A673 (cell line): ENCODE measurements at regions not wholly inside any gene's neighbourhood (a gene's known extent, or its start where the extent isn't known, plus 50 kb on each side); places are given as distances from the start of the nearest gene placed in this dataset.

Experiments
- BruUV-seq: library from RNA; stranded (reverse); fragments of 400-500 nt; replicated peaks from 2 replicates; lab custom pipeline; 2021; lab: Mats Ljungman, UMichigan
- CTCF ChIA-PET: fragments of 300-600 bp; sonication (Branson Sonifier 250); formaldehyde crosslinking; loops from one replicate; lab custom pipeline; 2022; ENCODE audit warnings: antibody characterized with exemption; lab: Charles Lee
- POLR2A ChIA-PET: fragments of 300-600 bp; sonication (Branson Sonifier 250); formaldehyde crosslinking; loops from one replicate; lab custom pipeline; 2022; ENCODE audit warnings: antibody characterized with exemption; ENCODE audit not compliant: low non-redundant PET; lab: Charles Lee
- DNase-seq: peaks from one replicate; pipeline ENCODE4 v3.0.0-alpha.2; 2015; ENCODE audit warnings: low spot score
- H3K27ac ChIP-seq: fragments of 200-600 bp; sonication (generic); 2 replicates; pipeline ENCODE4 v1.5.1; 2016; ENCODE audit warnings: mixed run types, low read depth, mild to moderate bottlenecking, mixed read lengths, antibody characterized with exemption, low read length; ENCODE audit not compliant: poor library complexity, severe bottlenecking
- H3K27me3 ChIP-seq: fragments of 200-600 bp; sonication (generic); replicated peaks from 2 replicates; pipeline ENCODE4 v1.6.1; 2017; ENCODE audit warnings: mixed run types, low read depth, mild to moderate bottlenecking, mixed read lengths, antibody characterized with exemption, low read length; ENCODE audit not compliant: insufficient read depth, poor library complexity
- H3K36me3 ChIP-seq: fragments of 200-600 bp; sonication (generic); 2 replicates; pipeline ENCODE4 v1.6.1; 2016; ENCODE audit warnings: mixed run types, mild to moderate bottlenecking, mixed read lengths, antibody characterized with exemption, low read length; ENCODE audit not compliant: insufficient read depth, poor library complexity, severe bottlenecking
- H3K4me1 ChIP-seq: fragments of 200-600 bp; sonication (generic); 2 replicates; pipeline ENCODE4 v1.6.1; 2017; ENCODE audit warnings: mixed run types, mild to moderate bottlenecking, mixed read lengths, antibody characterized with exemption, low read length; ENCODE audit not compliant: insufficient read depth, poor library complexity, severe bottlenecking
- H3K4me3 ChIP-seq: fragments of 200-600 bp; sonication (generic); 2 replicates; pipeline ENCODE4 v1.5.1; 2016; ENCODE audit warnings: low read depth, mixed run types, mild to moderate bottlenecking, mixed read lengths, low read length; ENCODE audit not compliant: poor library complexity, severe bottlenecking
- H3K9me3 ChIP-seq: fragments of 200-600 bp; sonication (generic); 2 replicates; pipeline ENCODE4 v1.6.1; 2016; ENCODE audit warnings: mixed run types, low read depth, mild to moderate bottlenecking, mixed read lengths, antibody characterized with exemption, low read length; ENCODE audit not compliant: poor library complexity, severe bottlenecking
- CTCF ChIP-seq: fragments of 300-800, 200-600 bp; sonication (generic); conservative IDR thresholded peaks from 2 replicates; pipeline ENCODE4 v1.5.1; 2017; ENCODE audit warnings: low read depth, mild to moderate bottlenecking, antibody characterized with exemption, low read length, moderate library complexity, mixed read lengths
- EZH2 ChIP-seq: fragments of 200-600 bp; sonication (generic); IDR thresholded peaks from 2 replicates; pipeline ENCODE4 v1.6.1; 2017; ENCODE audit warnings: borderline replicate concordance, low read depth, mild to moderate bottlenecking, mixed read lengths, antibody characterized with exemption, low read length; ENCODE audit not compliant: poor library complexity, severe bottlenecking
- intact Hi-C: fragments of 100-400 bp; cut with micrococcal nuclease; formaldehyde crosslinking; loops from one replicate; pipeline ENCODE4 v1.10.0; 2022; ENCODE audit not compliant: unreplicated experiment

GRCh38 chr19:31572102-31572975 lies 223.1 kb upstream of the TSHZ3 start:
- no peaks in the 10 kb centered on the region for H3K9me3 ChIP-seq
- H3K4me1 ChIP-seq: no peaks in the 10 kb centered on the region
- TF ChIP-seq CTCF: no peak
- no peak for TF ChIP-seq EZH2
- no peak overlapping the region for H3K4me3 ChIP-seq
- H3K27ac ChIP-seq: no peak overlapping the region
- no peaks in the 10 kb centered on the region for H3K27me3 ChIP-seq
- CTCF ChIA-PET: interaction anchor here (0.6 kb wide), 1 partner anchor 518 kb away, joined by 3 read pairs; no protein-coding TSS in a partner anchor
- POLR2A ChIA-PET: no interaction called here
- no peak for DNase-seq
- BruUV-seq: no TSS peak
- H3K36me3 ChIP-seq: no peaks in the 10 kb centered on the region
- intact Hi-C loops: no loop called here

GRCh38 chr19:31572976-31573298 lies 223.7 kb upstream of the TSHZ3 start:
- BruUV-seq: no TSS peak
- ChIA-PET CTCF (interaction anchor here (0.6 kb wide), 1 partner anchor 518 kb away, joined by 3 read pairs; no protein-coding TSS in a partner anchor), POLR2A (no interaction called here)
- TF ChIP-seq EZH2 (no peak), CTCF (no peak)
- Histone ChIP-seq H3K4me3 (no peak overlapping the region), H3K27ac (no peak overlapping the region), H3K9me3 (no peaks in the 10 kb centered on the region), H3K36me3 (no peaks in the 10 kb centered on the region), H3K4me1 (no peaks in the 10 kb centered on the region), H3K27me3 (no peaks in the 10 kb centered on the region)
- no peak for DNase-seq
- intact Hi-C loops: no loop called here

- Histone ChIP-seq H3K36me3 (no peaks in the 10 kb centered on the region), H3K4me1 (no peaks in the 10 kb centered on the region), H3K9me3 (no peaks in the 10 kb centered on the region), H3K27ac (no peak overlapping the region), H3K4me3 (no peak overlapping the region), H3K27me3 (no peaks in the 10 kb centered on the region)
- no TSS peak for BruUV-seq
- no peak for DNase-seq
- intact Hi-C loops: no loop called here
- TF ChIP-seq CTCF (no peak), EZH2 (no peak)
- CTCF ChIA-PET: interaction anchor here (0.6 kb wide), 1 partner anchor 250 kb away, joined by 5 read pairs; no protein-coding TSS in a partner anchor
- POLR2A ChIA-PET: no interaction called here
Observed at GRCh38 chr19:31574251-31574973, 225.2 kb upstream of the TSHZ3 start.
